ENCODE measurements at regions not wholly inside any gene's neighbourhood (a gene's known extent, or its start where the extent isn't known, plus 50 kb on each side); places are given as distances from the start of the nearest gene placed in this dataset.
A peak's percentile ranks its signal among the peaks of the same experiment; 100 is the strongest.

DNA sequence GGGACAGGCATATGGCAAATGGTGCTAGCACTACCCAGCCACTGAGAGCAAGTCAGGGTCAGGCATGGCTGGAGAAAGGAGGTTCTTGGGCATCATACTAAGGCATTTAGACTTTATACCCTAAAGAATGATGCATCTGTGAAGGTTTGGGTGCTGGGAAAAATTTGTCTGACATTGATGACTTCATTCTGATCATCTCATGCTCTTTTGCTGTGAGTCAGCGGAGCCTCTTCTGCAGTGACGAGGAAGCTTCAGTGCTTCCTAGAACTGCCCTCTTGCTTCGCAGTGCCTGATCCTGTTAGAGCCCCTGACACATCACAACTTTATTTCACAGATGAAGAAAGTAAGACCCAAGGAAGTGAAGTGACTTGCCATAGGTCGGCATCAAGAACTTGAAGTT, 266.6 kb upstream of the GAS1 start:
- no peak overlapping the region for H3K4me3 ChIP-seq
- peaks cover 31% of the 10 kb centered on the region for H3K4me1 ChIP-seq (replicated peaks; ENCODE audit: insufficient read depth)
- H3K9me3 ChIP-seq (ENCODE audit: insufficient read depth, low read depth) = no peaks in the 10 kb centered on the region
- H4K20me1 ChIP-seq (ENCODE audit: insufficient read depth) = no peaks in the 10 kb centered on the region
- no TSS peak for BruUV-seq (replicated peaks)
- intact Hi-C loops (cut with micrococcal nuclease; ENCODE audit: unreplicated experiment) = no loop called here
- peaks cover 16% of the 10 kb centered on the region; the same call in 1 of the 2 replicates for H3F3A ChIP-seq (ENCODE audit: insufficient read depth, low read depth)
- TF ChIP-seq EZH2 (IDR thresholded peaks at IDR 0.05; ENCODE audit: low read depth) = no peak
- TF ChIP-seq, protein P1, sequence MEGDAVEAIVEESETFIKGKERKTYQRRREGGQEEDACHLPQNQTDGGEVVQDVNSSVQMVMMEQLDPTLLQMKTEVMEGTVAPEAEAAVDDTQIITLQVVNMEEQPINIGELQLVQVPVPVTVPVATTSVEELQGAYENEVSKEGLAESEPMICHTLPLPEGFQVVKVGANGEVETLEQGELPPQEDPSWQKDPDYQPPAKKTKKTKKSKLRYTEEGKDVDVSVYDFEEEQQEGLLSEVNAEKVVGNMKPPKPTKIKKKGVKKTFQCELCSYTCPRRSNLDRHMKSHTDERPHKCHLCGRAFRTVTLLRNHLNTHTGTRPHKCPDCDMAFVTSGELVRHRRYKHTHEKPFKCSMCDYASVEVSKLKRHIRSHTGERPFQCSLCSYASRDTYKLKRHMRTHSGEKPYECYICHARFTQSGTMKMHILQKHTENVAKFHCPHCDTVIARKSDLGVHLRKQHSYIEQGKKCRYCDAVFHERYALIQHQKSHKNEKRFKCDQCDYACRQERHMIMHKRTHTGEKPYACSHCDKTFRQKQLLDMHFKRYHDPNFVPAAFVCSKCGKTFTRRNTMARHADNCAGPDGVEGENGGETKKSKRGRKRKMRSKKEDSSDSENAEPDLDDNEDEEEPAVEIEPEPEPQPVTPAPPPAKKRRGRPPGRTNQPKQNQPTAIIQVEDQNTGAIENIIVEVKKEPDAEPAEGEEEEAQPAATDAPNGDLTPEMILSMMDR (conservative IDR thresholded peaks at IDR 0.05) = no peak
- no peak overlapping the region for H2AFZ ChIP-seq
- ChIA-PET CTCF (no interaction called here), POLR2A (ENCODE audit: unreplicated experiment) (no interaction called here)
- no peaks in the 10 kb centered on the region for H3K79me2 ChIP-seq (ENCODE audit: low read depth)
- no peak overlapping the region for H3K27ac ChIP-seq
- no peak overlapping the region for H3K4me2 ChIP-seq
- H3K9me2 ChIP-seq (ENCODE audit: insufficient read depth) = no peaks in the 10 kb centered on the region
- H3K27me3 ChIP-seq (ENCODE audit: insufficient read depth, low read depth) = no peaks in the 10 kb centered on the region
- no peak for DNase-seq
- no peaks in the 10 kb centered on the region for H3K36me3 ChIP-seq (ENCODE audit: low read depth)

- ChIA-PET CTCF (no interaction called here), POLR2A (ENCODE audit: unreplicated experiment) (interaction anchor here (0.6 kb wide), 1 partner anchor 448 kb away, joined by 10 read pairs; no protein-coding TSS in a partner anchor)
- H2AFZ ChIP-seq = no peak overlapping the region
- H3K9me3 ChIP-seq (ENCODE audit: insufficient read depth, low read depth) = no peaks in the 10 kb centered on the region
- H3K27ac ChIP-seq = no peak overlapping the region
- no peaks in the 10 kb centered on the region for H3K9me2 ChIP-seq (ENCODE audit: insufficient read depth)
- H4K20me1 ChIP-seq (ENCODE audit: insufficient read depth) = no peaks in the 10 kb centered on the region
- H3K4me2 ChIP-seq = no peak overlapping the region
- no peaks in the 10 kb centered on the region for H3K79me2 ChIP-seq (ENCODE audit: low read depth)
- H3K36me3 ChIP-seq (ENCODE audit: low read depth) = no peaks in the 10 kb centered on the region
- BruUV-seq (replicated peaks) = no TSS peak
- no peak overlapping the region for H3K4me3 ChIP-seq
- peak in 1 of 2 experiments; percentile 44 for DNase-seq
- peaks cover 16% of the 10 kb centered on the region; the same call in 1 of the 2 replicates for H3F3A ChIP-seq (ENCODE audit: insufficient read depth, low read depth)
- TF ChIP-seq EZH2 (IDR thresholded peaks at IDR 0.05; ENCODE audit: low read depth) = no peak
- TF ChIP-seq, protein P1 (conservative IDR thresholded peaks at IDR 0.05) = no peak
- peaks cover 31% of the 10 kb centered on the region for H3K4me1 ChIP-seq (replicated peaks; ENCODE audit: insufficient read depth)
- intact Hi-C loops (cut with micrococcal nuclease; ENCODE audit: unreplicated experiment) = no loop called here
- no peaks in the 10 kb centered on the region for H3K27me3 ChIP-seq (ENCODE audit: insufficient read depth, low read depth)
These were observed 267.7 kb upstream of the GAS1 start for GRCh38 chr9:87214991-87215390.

GRCh38 chr9:87216036-87216435, 268.7 kb upstream of the GAS1 start:
- no peak for TF ChIP-seq EZH2 (IDR thresholded peaks at IDR 0.05; ENCODE audit: low read depth)
- TF ChIP-seq, protein P1 (conservative IDR thresholded peaks at IDR 0.05) = no peak
- Histone ChIP-seq H3K4me2 (no peak overlapping the region), H3K4me1 (replicated peaks; ENCODE audit: insufficient read depth) (peaks cover 31% of the 10 kb centered on the region), H4K20me1 (ENCODE audit: insufficient read depth) (no peaks in the 10 kb centered on the region), H2AFZ (no peak overlapping the region), H3K4me3 (no peak overlapping the region), H3K9me2 (ENCODE audit: insufficient read depth) (no peaks in the 10 kb centered on the region), H3K27ac (no peak overlapping the region), H3F3A (ENCODE audit: insufficient read depth, low read depth) (peaks cover 16% of the 10 kb centered on the region; the same call in 1 of the 2 replicates), H3K27me3 (ENCODE audit: insufficient read depth, low read depth) (no peaks in the 10 kb centered on the region), H3K36me3 (ENCODE audit: low read depth) (no peaks in the 10 kb centered on the region), H3K9me3 (ENCODE audit: insufficient read depth, low read depth) (no peaks in the 10 kb centered on the region), H3K79me2 (ENCODE audit: low read depth) (no peaks in the 10 kb centered on the region)
- ChIA-PET CTCF (no interaction called here), POLR2A (ENCODE audit: unreplicated experiment) (no interaction called here)
- intact Hi-C loops (cut with micrococcal nuclease; ENCODE audit: unreplicated experiment) = no loop called here
- no peak for DNase-seq
- BruUV-seq (replicated peaks) = no TSS peak
